ENCODE measurements at regions not wholly inside any gene's neighbourhood (a gene's known extent, or its start where the extent isn't known, plus 50 kb on each side); places are given as distances from the start of the nearest gene placed in this dataset.

- in situ Hi-C loops (cut with HindIII; ENCODE audit: low pct_unique_long_range_greater_than_20kb, low sequenced_read_pairs) = no loop called here
- Histone ChIP-seq H3K27ac (ENCODE audit: low read length) (no peak overlapping the region), H3K9me3 (ENCODE audit: control insufficient read depth, insufficient read depth, low read depth, low read length) (no peaks in the 10 kb centered on the region), H3K4me3 (ENCODE audit: low read depth in 2 of 2, low read length in 2 of 2) (no peak overlapping the region), H3K4me1 (ENCODE audit: control insufficient read depth, insufficient read depth, low read length) (peaks cover 6% of the 10 kb centered on the region), H3K27me3 (ENCODE audit: control insufficient read depth, insufficient read depth, low read length) (no peaks in the 10 kb centered on the region), H3K36me3 (ENCODE audit: control insufficient read depth, insufficient read depth, low read length) (no peaks in the 10 kb centered on the region)
- ChIA-PET CTCF (no interaction called here), POLR2A (no interaction called here)
- TF ChIP-seq TCF7L2 (IDR thresholded peaks at IDR 0.05; ENCODE audit: low read depth, low read length) = no peak
- TF ChIP-seq, protein P1, sequence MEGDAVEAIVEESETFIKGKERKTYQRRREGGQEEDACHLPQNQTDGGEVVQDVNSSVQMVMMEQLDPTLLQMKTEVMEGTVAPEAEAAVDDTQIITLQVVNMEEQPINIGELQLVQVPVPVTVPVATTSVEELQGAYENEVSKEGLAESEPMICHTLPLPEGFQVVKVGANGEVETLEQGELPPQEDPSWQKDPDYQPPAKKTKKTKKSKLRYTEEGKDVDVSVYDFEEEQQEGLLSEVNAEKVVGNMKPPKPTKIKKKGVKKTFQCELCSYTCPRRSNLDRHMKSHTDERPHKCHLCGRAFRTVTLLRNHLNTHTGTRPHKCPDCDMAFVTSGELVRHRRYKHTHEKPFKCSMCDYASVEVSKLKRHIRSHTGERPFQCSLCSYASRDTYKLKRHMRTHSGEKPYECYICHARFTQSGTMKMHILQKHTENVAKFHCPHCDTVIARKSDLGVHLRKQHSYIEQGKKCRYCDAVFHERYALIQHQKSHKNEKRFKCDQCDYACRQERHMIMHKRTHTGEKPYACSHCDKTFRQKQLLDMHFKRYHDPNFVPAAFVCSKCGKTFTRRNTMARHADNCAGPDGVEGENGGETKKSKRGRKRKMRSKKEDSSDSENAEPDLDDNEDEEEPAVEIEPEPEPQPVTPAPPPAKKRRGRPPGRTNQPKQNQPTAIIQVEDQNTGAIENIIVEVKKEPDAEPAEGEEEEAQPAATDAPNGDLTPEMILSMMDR (IDR thresholded peaks at IDR 0.05) = no peak
- TF ChIP-seq SIN3A (IDR thresholded peaks at IDR 0.05; ENCODE audit: borderline replicate concordance, insufficient read depth, low read depth, low read length) = no peak
- TF ChIP-seq REST (IDR thresholded peaks at IDR 0.05; ENCODE audit: insufficient read depth in 1 of 2, low read depth in 2 of 2, low read length in 1 of 2) = no peak
- no peak for TF ChIP-seq POLR2AphosphoS5 (IDR thresholded peaks at IDR 0.05; ENCODE audit: low read depth, low read length)
- BruUV-seq (replicated peaks) = no TSS peak
- DNase-seq (ENCODE audit: low read depth, low spot score) = no peak
- intact Hi-C loops (cut with micrococcal nuclease; ENCODE audit: unreplicated experiment) = no loop called here
- no peak for ATAC-seq
Observed at GRCh38 chr17:83014297-83014696, 65.1 kb upstream of the METRNL start.

- TF ChIP-seq SIN3A (IDR thresholded peaks at IDR 0.05; ENCODE audit: borderline replicate concordance, insufficient read depth, low read depth, low read length) (no peak), TCF7L2 (IDR thresholded peaks at IDR 0.05; ENCODE audit: low read depth, low read length) (no peak), REST (IDR thresholded peaks at IDR 0.05; ENCODE audit: insufficient read depth in 1 of 2, low read depth in 2 of 2, low read length in 1 of 2) (no peak), POLR2AphosphoS5 (IDR thresholded peaks at IDR 0.05; ENCODE audit: low read depth, low read length) (no peak)
- TF ChIP-seq, protein P1 (IDR thresholded peaks at IDR 0.05) = no peak
- DNase-seq (ENCODE audit: low read depth, low spot score) (no peak), ATAC-seq (no peak)
- Histone ChIP-seq H3K4me3 (ENCODE audit: low read depth in 2 of 2, low read length in 2 of 2) (no peak overlapping the region), H3K27ac (ENCODE audit: low read length) (no peak overlapping the region), H3K9me3 (ENCODE audit: control insufficient read depth, insufficient read depth, low read depth, low read length) (no peaks in the 10 kb centered on the region), H3K27me3 (ENCODE audit: control insufficient read depth, insufficient read depth, low read length) (no peaks in the 10 kb centered on the region), H3K4me1 (ENCODE audit: control insufficient read depth, insufficient read depth, low read length) (peaks cover 4% of the 10 kb centered on the region), H3K36me3 (ENCODE audit: control insufficient read depth, insufficient read depth, low read length) (no peaks in the 10 kb centered on the region)
- ChIA-PET CTCF (no interaction called here), POLR2A (no interaction called here)
- in situ Hi-C loops (cut with HindIII; ENCODE audit: low pct_unique_long_range_greater_than_20kb, low sequenced_read_pairs) (no loop called here), intact Hi-C loops (cut with micrococcal nuclease; ENCODE audit: unreplicated experiment) (no loop called here)
- no TSS peak for BruUV-seq (replicated peaks)
Observed at GRCh38 chr17:83014940-83015910, 64.2 kb upstream of the METRNL start.
